SHP77 treated with DMSO at 0.1 percent for 48 hours (cell line): ENCODE measurements at regions not wholly inside any gene's neighbourhood (a gene's known extent, or its start where the extent isn't known, plus 50 kb on each side); places are given as distances from the start of the nearest gene placed in this dataset.

Experiments used
- DNase-seq: peaks from one replicate; lab custom pipeline; 2025; lab: John Stamatoyannopoulos, UW

DNA sequence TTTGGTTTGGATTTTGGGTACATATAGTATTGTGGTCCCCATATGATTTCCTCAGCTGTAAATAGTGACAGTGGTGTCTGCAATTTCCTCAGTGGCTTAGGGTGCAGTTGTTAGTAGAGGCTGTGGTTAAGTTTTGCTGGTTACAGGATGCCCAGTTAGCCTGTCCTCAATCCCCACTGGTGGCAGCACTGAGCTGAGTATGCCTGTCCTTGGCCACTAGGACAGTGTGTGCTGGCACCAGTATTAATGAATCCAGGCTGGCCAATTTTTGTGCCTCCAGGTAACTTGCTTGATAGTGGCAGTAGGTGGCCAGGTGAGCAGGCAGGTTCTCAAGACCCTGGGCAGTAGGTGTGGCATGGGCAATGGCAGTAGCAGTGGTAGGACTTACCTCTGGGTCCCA, 973.1 kb downstream of the TMEM182 start:
- DNase-seq: no peak

DNA sequence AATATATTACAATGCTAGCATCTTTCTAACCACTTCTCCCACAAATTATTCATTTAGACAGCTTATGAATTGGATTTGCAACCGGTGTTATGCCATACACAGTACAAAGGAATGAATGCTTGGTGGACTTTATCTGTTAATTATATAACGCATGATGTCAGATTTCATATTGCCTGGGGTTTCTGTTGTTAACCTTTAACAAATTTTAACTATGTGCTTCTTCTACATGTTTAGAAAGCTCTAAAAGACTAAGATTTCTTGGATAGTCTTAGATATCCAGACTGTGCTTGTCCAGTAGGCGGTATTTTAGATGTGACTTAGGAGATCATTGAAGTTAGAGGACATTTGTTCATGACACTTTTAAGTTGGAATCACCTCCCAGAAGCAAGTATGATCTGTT, 976.3 kb downstream of the TMEM182 start:
- no peak for DNase-seq

DNA sequence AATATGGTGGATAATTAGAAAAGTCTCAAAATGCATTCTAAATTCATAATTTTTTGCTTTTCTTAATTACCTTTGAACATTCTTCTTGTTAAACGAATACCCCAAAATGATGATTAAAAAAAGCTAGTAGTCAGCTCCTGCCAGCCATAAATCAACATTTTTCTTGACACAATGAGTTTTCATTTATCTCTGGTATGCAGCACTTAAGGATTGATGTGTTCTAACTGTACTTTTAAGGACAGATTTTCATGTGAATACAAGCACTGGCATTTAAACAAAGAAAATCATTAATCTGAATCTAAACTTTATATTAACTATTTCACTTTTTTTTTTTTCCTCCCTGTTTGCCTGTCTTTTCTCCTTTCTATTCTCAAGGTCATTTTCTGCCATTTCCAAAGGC, 976.8 kb downstream of the TMEM182 start:
- DNase-seq: no peak

DNA sequence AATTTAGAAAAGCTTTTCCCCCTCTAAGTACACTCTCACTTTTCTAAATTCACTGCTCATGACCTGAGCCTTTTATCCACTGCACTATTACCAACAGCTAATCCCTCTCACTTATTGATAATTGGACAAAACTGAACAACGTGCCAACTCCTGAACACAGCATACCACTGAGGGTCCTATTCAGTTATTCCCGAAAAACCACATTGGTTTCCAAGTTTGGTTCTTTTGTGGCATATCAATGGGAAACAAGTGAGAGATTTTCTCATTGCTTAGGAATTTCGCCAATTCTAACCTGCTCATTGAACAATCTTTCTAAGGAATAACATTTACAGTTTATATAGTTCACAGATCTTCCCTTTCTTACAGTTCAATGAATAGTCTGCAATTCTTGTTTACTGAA, 977.4 kb downstream of the TMEM182 start:
- DNase-seq: no peak

DNA sequence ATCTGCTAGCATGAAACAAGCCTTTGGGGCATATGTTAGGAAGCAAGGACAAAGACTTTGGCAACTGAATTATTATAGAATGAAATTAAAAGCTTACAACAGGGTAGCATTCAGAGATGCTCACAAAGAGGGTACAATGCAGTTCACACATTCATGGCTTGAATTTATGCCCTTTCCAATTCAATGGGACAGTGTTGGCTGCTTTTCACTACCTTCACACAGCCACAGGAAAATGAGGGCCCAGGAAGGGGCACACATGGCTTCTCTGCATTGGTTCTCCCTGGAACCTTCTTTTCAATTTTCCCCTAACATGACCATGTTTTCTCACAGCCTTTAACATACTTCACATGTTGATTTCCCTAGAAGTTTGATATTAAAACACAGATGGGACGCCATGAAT, 978.1 kb downstream of the TMEM182 start:
- DNase-seq: no peak

DNA sequence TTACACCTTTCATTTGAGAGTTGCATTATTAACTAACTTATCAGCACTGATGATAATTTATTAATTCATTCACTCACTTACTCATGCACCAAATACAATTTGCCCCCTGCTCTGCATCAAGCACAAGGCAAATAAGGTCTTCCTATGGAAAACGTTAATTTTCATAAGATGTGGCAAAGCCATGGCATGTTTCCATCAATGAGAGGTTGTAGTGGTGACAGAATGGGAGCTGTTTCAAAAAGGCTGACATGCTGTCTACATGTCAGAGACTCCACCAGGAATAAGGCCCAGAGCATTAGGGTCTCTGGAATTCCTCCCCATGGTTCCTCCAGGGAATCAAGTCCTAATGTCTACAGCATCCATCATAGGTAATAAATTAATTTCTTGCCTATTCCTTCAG, 978.8 kb downstream of the TMEM182 start:
- DNase-seq: no peak

DNA sequence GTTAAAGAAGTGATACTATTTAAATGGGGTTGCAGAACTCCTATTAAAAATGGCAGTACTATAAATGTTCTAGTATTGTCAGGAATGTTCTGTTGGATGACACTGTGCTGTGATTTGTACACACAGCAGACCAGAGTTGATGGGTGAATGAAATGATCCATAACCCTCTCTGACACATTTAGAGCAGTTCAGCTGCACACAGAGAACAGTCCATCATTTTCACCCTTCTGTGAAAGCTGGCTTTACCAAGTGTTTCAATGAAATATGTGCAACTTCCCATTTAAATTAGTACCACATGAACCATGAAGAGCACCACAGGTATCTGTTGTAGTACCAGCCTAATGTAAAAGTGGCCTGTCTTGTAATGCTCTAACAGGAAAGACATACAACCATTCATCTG, 981.4 kb downstream of the TMEM182 start:
- DNase-seq: no peak

DNA sequence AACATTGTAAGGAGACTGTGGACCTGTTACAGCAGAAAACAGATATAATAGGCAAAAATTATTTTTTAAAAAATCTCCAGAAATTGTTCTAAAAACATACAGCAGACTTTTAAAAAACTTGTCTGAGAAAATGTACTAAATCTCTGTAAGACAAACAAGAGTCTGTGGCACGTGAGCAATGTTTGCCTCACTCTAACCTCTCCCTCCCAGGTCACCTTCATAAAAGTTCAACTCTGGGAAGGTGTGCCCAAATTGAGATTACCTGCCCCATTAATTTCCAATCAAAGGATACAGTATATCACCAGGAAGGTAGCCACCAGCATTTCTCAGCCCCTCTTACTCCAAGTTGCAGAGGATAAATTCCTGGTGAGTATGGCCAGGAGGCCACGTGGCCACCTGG, 992.7 kb downstream of the TMEM182 start:
- no peak for DNase-seq

DNA sequence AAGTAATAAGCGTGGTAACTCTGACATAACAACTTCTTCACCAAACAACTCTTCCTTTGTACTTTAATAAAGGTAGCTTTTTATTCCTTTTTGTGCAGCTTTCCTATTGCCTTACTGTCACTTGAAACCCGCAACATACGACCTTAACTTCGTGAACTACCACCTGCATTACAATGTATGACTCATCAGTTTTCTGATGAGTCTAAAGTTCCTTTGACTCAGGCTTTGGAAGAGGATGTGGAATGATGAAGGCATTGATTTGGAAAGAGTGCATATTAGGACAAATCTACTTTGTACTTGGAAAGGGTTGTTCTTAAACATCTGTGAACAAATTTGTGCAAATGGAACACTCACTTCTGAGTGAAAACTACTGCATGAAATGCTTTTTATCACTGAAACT, 1012.1 kb downstream of the TMEM182 start:
- DNase-seq: no peak

DNA sequence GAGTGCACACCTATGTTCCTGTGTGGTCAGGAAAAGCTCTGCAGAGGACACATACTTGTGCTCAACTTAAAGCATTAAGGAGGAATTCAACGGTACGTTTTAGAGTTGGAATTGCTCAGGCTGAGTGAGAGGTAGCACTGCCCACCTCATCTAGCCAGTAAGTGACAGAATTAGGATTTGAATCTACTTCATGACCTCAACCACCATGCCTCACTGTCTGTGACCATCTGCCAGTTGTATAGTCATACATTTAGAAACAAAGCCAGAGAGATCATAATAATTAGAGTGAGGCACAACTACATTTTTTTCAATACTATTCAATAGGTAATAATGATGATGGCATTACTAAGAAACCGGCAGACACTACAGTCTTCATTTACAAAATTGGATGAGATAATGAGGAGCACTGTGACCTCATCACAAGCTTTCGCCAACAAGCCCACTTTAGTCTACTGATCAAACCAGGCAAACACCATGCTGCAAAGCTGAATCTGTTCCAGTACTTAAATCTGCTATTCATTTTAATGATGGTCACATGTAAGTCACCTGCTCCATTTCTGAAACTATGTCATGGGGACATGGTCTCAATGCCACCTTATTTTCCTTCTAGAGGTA, 1018.4 kb downstream of the TMEM182 start:
- no peak for DNase-seq

DNA sequence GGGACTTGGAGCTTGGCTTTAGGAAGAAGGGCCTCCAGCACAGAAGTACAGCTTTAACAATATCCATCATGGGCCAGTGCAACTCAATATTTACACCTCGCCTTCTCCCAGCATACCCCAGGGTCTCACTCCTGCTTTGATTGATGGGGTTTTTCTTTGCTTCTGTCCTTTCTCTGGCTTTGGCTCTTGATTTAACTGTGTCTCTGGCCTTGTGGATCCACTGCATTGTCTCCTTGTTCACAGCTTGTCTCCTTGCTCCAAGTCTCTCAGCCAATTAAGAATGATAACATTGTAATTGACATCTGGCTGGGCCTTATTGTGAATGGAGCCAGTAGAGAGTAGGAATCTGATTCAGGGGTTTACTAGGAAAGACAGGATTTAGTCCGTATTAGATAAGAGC, 1019.5 kb downstream of the TMEM182 start:
- no peak for DNase-seq

DNA sequence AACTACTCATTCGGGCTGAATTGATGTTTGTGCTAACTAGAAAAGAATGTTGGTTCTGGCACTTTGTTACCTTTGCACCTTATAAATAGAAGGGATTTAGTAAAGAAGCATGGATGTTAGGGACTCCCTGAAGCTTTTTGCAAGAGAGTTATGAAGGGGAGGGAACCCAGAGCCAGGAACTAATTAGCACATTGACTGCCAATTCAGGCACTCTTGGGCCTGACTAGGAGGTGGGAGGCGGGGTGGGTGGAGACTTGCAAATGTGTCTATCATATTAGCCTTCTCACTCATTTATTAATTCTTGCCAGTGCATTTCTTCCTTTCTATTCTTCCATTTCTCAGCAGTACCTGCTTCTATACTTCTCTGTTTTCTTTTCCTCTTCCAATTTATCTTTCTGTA, 1022.4 kb downstream of the TMEM182 start:
- no peak for DNase-seq

DNA sequence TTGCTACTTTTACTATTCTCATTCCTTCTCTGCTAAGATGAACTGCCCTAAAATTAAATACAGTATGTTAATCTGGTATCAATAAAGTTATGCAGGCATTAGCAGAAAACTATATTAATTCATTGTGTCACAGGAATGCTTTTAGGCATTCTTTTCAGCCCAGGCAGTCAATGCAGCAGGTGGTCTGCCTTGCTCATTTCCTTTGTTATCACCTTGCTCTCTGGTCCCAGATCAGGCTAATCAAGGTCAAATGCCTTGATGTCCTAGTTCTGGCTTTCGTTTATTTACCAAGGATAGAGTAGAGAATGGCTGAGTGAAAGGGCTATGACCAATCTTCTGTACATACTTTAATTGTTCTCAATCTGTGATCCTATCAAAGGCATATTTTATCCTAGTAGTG, 1023.6 kb downstream of the TMEM182 start:
- DNase-seq: no peak

DNA sequence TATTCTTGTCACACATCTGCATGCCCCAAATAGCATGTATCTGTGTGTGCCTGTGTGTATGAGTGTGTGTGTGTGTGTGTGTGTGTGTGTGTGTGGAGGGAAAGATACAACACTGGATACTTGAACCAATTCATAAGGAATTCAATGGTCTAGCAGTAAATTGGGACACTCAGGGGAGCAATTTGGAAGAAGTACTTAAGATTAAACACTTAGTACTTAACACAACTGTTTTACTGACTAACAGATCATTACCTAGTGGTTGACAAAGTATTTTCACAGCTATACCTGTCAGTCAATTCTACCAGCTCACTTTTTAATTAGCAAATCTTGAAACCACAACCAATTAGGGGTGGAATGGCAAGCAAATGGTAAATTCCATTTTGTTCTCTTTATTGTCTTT, 1024.1 kb downstream of the TMEM182 start:
- no peak for DNase-seq

DNA sequence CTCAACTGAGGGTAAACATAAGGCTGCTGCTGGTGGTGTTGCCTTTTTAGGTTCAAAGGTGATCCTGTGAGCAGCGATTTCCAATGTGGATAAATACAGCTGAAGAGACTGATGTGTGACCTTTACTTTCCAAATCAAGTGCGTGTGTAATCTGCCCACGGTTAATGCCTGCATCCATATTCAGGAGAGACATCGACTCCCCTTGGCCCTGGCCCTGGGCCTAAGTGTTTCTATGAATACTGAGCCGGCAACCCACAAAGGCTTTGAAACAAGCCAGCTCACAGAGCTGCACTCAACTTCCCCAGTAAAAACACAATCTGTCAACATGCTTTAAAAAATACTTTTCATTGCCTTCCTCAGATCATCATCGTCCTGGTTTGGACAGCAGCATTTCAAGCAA, 1026.6 kb downstream of the TMEM182 start:
- DNase-seq: no peak

DNA sequence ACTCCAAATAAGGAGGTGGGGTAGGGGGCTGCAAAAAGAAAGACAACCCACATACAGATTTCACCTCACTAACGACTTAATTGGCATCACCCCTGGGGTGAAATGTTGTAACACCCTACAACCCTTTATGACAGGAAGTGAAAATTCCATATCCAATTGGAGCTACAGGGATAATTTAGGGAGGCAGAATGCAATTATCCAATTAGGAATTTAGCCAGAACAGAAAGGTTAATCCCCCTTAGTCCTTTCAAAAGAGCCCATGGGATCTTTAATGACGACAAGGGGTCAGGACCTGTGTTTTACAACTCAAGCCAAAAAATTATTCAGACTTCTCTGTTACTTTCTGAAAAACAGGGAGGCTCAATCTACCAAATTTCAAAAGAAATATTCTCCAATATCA, 1027.1 kb downstream of the TMEM182 start:
- DNase-seq: no peak

DNA sequence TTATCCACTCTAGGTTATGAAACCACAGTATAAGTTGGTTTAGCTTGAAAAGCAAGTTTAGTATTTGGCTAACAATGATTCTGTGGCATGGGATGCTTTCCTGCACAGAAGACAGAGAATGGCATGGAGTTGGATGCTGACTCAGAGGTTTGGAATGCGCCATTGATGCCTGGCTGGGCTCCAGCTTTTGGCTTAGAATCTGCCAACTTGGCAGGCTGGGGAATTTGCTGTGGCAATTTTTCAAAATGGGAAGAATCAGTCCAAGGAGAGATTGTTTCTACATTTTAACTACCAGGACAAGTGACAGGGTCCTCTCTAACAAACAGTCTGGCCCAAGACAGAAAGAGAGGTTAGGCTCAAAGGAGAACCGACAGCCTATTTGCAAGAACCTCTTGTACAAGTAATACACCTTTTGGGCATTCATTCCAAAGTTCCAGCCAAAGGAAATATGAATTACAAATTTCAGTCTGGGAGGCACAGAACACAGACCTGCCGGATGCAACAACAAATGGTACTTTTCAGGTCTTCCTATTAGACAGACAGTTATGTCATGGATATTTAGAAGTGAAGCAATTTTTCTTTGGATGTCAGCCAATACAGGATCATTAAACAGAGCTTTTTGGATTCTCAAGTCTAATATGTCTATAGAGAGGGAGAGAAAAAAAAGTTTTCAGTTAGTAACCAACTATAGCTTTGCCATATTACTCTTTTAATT, 1027.7 kb downstream of the TMEM182 start:
- DNase-seq: no peak

DNA sequence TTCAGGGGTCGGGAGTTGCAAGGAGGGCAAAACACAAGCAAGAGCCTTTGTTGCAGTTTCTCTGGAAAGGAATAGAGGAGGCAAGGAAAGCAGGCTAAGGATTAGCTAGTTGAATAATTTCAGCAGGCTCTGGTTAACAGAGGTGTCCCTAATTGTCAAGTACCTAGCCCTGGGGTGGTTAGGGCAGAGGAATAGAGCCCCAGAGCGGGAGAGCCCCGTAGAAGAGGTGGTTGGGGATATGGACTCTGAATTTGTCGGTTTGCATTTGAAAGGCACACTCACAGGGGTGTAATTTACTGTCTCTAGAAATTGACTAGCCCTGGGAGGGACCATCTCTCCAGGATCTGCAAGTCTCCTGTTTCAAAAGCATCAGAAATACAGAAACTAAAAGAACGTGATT, 1030.2 kb downstream of the TMEM182 start:
- no peak for DNase-seq

DNA sequence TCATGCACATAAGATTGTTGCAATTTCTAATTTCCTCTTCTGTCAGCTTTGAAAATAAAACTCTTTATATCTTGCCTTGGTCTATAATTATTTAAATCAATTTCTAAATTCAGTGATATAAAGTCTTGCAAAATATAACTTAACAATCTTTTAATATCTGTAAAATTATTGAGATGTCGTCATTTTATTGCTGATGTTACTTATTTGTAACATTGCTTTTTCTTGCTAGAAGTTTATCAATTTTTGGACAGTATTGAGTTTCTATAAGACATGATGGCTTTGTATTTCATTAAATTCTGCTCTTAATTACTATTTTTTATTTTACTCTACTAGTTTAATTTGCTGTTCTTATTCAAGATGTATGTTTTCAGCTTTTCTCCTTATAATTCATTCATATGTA, 1036.5 kb downstream of the TMEM182 start:
- DNase-seq: no peak

DNA sequence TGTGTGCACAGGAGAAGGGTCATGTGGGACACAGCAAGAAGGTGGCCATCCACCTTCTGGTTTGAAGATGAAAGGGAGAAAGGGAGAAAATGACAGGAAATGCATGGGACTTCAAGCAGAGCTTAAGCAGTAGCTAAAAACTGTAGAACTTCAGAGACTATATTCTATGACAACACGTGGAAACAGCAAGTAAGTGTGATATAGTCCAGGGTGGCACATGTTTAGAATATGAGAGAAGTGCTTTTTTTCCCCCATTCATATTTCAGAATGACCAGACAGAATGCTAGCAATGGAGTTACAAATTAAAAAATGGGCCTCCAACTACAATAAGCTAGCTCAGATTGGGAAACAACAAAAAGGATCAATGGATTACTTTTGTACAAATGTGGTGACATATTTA, 1042.2 kb downstream of the TMEM182 start:
- no peak for DNase-seq

DNA sequence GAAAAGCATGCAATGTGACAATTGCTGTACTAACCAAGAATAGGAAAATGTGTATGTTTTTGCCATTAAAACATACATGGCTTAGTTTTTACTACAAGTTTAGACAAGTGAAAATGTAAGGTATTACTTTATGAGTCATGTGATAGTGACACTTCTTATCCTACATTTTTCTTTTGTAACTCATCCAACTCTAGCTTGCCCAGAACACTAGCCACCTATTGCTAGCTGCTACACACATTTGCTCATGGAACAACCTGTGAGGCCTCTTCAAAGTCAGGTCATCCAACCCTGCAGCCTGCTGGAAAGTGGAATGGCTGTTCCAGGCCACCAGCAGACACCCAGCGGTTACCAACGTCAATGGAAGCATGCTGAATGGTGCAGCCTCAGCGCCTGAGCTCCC, 1043.9 kb downstream of the TMEM182 start:
- no peak for DNase-seq

DNA sequence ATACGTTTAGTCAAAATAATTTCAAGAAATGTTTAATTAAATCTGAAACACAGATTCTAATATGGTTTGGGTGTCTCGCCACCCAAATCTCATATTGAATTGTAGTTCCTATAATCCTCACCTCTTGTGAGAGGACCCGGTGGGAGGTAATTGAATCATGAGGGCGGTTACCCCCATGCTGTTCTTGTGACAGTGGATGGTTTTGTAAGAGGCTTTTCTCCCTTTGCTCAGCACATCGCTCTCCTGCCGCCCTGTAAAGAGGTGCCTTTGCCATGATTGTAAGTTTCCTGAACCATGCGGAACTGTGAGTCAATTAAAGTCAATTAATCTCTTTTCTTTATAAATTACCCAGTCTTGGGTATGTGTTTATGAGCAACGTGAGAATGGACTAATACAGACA, 1045.1 kb upstream of the POU3F3 start:
- DNase-seq: no peak

DNA sequence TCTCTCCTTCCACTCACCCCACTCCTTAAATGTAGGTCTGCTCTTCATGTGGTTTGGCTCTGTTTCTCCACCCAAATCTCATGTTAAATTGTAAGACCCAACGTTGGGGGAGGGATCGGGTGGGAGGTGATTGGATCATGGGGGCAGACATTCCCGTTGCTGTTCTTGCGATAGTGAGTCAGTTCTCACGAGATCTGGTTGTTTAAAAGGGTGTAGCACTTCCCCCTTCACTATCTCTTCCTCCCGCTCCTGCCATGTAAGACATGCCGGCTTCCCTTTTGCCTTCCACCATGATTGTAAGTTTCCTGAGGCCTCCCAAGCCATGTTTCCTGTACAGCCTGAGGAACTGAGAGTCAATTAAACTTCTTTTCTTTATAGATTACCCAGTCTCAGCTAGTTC, 1044.5 kb upstream of the POU3F3 start:
- DNase-seq: no peak

DNA sequence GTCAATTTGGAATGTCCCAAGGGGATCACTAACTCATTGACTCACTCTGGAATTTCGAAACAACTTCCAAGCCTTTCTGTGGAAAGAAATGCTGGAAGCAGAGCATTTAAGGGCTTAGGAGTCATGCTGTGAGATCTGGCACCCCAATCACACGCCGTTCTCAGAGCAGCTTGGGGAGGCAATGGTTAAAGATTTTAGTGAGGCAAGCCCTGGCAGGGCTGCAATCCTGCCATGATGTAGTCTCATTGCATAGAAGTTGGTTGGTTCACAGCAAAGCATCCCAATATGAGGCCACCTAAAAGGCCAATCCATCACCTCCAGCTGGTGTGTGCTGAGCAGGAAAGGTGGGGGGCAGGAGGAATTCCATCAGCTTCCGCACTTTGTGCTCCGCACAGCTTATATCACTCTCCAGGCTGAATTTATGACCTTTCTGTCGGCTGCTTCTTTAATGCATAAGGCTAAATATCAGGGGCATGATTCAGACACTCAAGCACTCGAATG, 1043.9 kb upstream of the POU3F3 start:
- DNase-seq: no peak
